HPDE6-E6E7 (cell line): ENCODE measurements at regions not wholly inside any gene's neighbourhood (a gene's known extent, or its start where the extent isn't known, plus 50 kb on each side); places are given as distances from the start of the nearest gene placed in this dataset.
A peak's percentile ranks its signal among the peaks of the same experiment; 100 is the strongest.
"Not testable (repeated sequence)": the region's sequence is repeated elsewhere in the genome, so short reads cannot be mapped to it uniquely, and the experiment has no call there.

Experiments
- DNase-seq: peaks from one replicate; pipeline ENCODE4 v3.0.0; 2011; ENCODE audit warnings: missing footprints; ENCODE audit errors: extremely low spot score

- no peak for DNase-seq
These were observed 1294.5 kb downstream of the KHDRBS2 start for GRCh38 chr6:60991427-60992028.

- DNase-seq = peak; percentile 6
These were observed 1333.5 kb downstream of the KHDRBS2 start for GRCh38 chr6:60952500-60952899.

GRCh38 chr6:60950221-60950923 lies 1335.7 kb downstream of the KHDRBS2 start:
- not testable (repeated sequence) for DNase-seq

- DNase-seq = peak; percentile 1
These were observed 1338.6 kb downstream of the KHDRBS2 start for GRCh38 chr6:60947416-60947815.

GRCh38 chr6:60944803-60945202 lies 1341.2 kb downstream of the KHDRBS2 start:
- DNase-seq = not testable (repeated sequence)

- not testable (repeated sequence) for DNase-seq
These were observed 1350.1 kb downstream of the KHDRBS2 start for GRCh38 chr6:60935970-60936369.

GRCh38 chr6:60919652-60920051 lies 1366.4 kb downstream of the KHDRBS2 start:
- not testable (repeated sequence) for DNase-seq

GRCh38 chr6:60903860-60904259 lies 1382.2 kb downstream of the KHDRBS2 start:
- not testable (repeated sequence) for DNase-seq

GRCh38 chr6:60893374-60893773 lies 1392.7 kb downstream of the KHDRBS2 start:
- not testable (repeated sequence) for DNase-seq

- no peak for DNase-seq
These were observed 1394.4 kb downstream of the KHDRBS2 start for GRCh38 chr6:60891606-60892005.

- not testable (repeated sequence) for DNase-seq
These were observed 1408.6 kb downstream of the KHDRBS2 start for GRCh38 chr6:60877396-60877795.

GRCh38 chr6:60870779-60871178 lies 1415.2 kb downstream of the KHDRBS2 start:
- DNase-seq = not testable (repeated sequence)

- no peak for DNase-seq
These were observed 1418.5 kb downstream of the KHDRBS2 start for GRCh38 chr6:60867548-60867947.

- DNase-seq = not testable (repeated sequence)
These were observed 1442.6 kb downstream of the KHDRBS2 start for GRCh38 chr6:60843175-60843982.

GRCh38 chr6:60830726-60831125 lies 1455.3 kb downstream of the KHDRBS2 start:
- not testable (repeated sequence) for DNase-seq

- DNase-seq = not testable (repeated sequence)
These were observed 1463.4 kb downstream of the KHDRBS2 start for GRCh38 chr6:60822597-60822996.

GRCh38 chr6:60818072-60818471 lies 1468.0 kb downstream of the KHDRBS2 start:
- DNase-seq = not testable (repeated sequence)

- not testable (repeated sequence) for DNase-seq
These were observed 1471.2 kb downstream of the KHDRBS2 start for GRCh38 chr6:60814784-60815183.

- DNase-seq = not testable (repeated sequence)
These were observed 1472.0 kb downstream of the KHDRBS2 start for GRCh38 chr6:60813897-60814596.

GRCh38 chr6:60810216-60810615 lies 1475.8 kb downstream of the KHDRBS2 start:
- DNase-seq = not testable (repeated sequence)

- not testable (repeated sequence) for DNase-seq
These were observed 1486.9 kb downstream of the KHDRBS2 start for GRCh38 chr6:60799146-60799545.

GRCh38 chr6:60797831-60798230 lies 1488.2 kb downstream of the KHDRBS2 start:
- not testable (repeated sequence) for DNase-seq
